CD4-positive, alpha-beta T cell (primary cell): ENCODE measurements at regions not wholly inside any gene's neighbourhood (a gene's known extent, or its start where the extent isn't known, plus 50 kb on each side); places are given as distances from the start of the nearest gene placed in this dataset.

ENCODE experiments used
- ATAC-seq: fragments of 200-7000 bp; cut with Tn5 transposase; one replicate; pipeline ENCODE4 v1.10.0; 2022; ENCODE audit warnings: mild to moderate bottlenecking; ENCODE audit not compliant: poor library complexity
- CTCF ChIA-PET: fragments of 350-600 bp; sonication (Branson Sonifier 250); formaldehyde crosslinking; loops from one replicate; lab custom pipeline; 2021; ENCODE audit warnings: antibody characterized with exemption, inconsistent platforms; lab: Charles Lee
- POLR2A ChIA-PET: fragments of 350-600 bp; sonication (Branson Sonifier 250); formaldehyde crosslinking; loops from one replicate; lab custom pipeline; 2021; ENCODE audit warnings: antibody characterized with exemption, inconsistent platforms; lab: Charles Lee
- DNase-seq, 14 experiments: peaks; one replicate each; pipeline ENCODE4 v3.0.0-alpha.2; 2013 to 2020; ENCODE audit warnings: mixed read lengths in 2 of 14
- H3K27ac ChIP-seq, 2 donors: one replicate each; pipeline versions ENCODE4 v1.5.1 to v1.7.0; 2013; ENCODE audit warnings: low read length in 2 of 2, low read depth in 1 of 2, mild to moderate bottlenecking in 1 of 2
- H3K27me3 ChIP-seq, 2 experiments: 1 replicate in 1 of 2; 2 replicates in 1 of 2; pipeline versions ENCODE4 v1.6.1 to v1.7.0; 2013; ENCODE audit warnings: low read length in 2 of 2, control low read depth in 1 of 2, mild to moderate bottlenecking in 1 of 2, moderate library complexity in 1 of 2; ENCODE audit not compliant: insufficient read depth in 2 of 2, control insufficient read depth in 1 of 2
- H3K36me3 ChIP-seq: one replicate; pipeline ENCODE4 v1.6.1; 2013; ENCODE audit warnings: low read length, control low read depth; ENCODE audit not compliant: insufficient read depth
- H3K4me1 ChIP-seq: one replicate; pipeline ENCODE4 v1.6.1; 2013; ENCODE audit warnings: low read length, control low read depth; ENCODE audit not compliant: insufficient read depth
- H3K4me3 ChIP-seq: one replicate; pipeline ENCODE4 v1.5.1; 2013; ENCODE audit warnings: mild to moderate bottlenecking, low read length, moderate library complexity
- H3K9me3 ChIP-seq, 2 experiments: 1 replicate in 1 of 2; 2 replicates in 1 of 2; pipeline versions ENCODE4 v1.6.1 to v1.7.0; 2013; ENCODE audit warnings: low read length in 2 of 2, mild to moderate bottlenecking in 2 of 2, control low read depth in 1 of 2, moderate library complexity in 1 of 2; ENCODE audit not compliant: control insufficient read depth in 1 of 2, insufficient read depth in 1 of 2
- H3K27ac Mint-ChIP-seq: one replicate; pipeline ENCODE4 v1.8.0; 2020; ENCODE audit warnings: mixed read lengths
- H3K27me3 Mint-ChIP-seq: one replicate; pipeline ENCODE4 v1.8.0; 2021; ENCODE audit warnings: mixed read lengths
- H3K36me3 Mint-ChIP-seq: one replicate; pipeline ENCODE4 v1.8.0; 2021; ENCODE audit warnings: low read depth, mixed read lengths
- H3K4me1 Mint-ChIP-seq: one replicate; pipeline ENCODE4 v1.8.0; 2021; ENCODE audit warnings: low read depth, mixed read lengths
- H3K4me3 Mint-ChIP-seq: one replicate; pipeline ENCODE4 v1.8.0; 2020; ENCODE audit warnings: mild to moderate bottlenecking, mixed read lengths
- H3K9me3 Mint-ChIP-seq: one replicate; pipeline ENCODE4 v1.8.0; 2020; ENCODE audit warnings: mixed read lengths
- intact Hi-C, 2 experiments: fragments of 100-400 bp; cut with DNase I in 1 of 2; cut with micrococcal nuclease in 1 of 2; formaldehyde crosslinking; loops; one replicate each; pipeline versions ENCODE4 v1.15.1 to v1.9.0; 2023 to 2025; cut with DNase I, micrococcal nuclease
- TF ChIP-seq, protein P1 (sequence below): fragments of 200-600 bp; IDR thresholded peaks from one replicate; pipeline ENCODE4 v1.8.0; 2022; ENCODE audit warnings: antibody characterized with exemption, mild to moderate bottlenecking

GRCh38 chr18:61749546-61749945 lies 143.3 kb downstream of the RNF152 start:
- Histone ChIP-seq H3K27me3 (no peaks in the 10 kb centered on the region), H3K27ac (no peak overlapping the region), H3K36me3 (no peaks in the 10 kb centered on the region), H3K9me3 (no peaks in the 10 kb centered on the region), H3K4me1 (no peaks in the 10 kb centered on the region), H3K4me3 (no peak overlapping the region)
- Mint-ChIP-seq H3K4me1 (no peaks in the 10 kb centered on the region), H3K9me3 (no peaks in the 10 kb centered on the region), H3K27me3 (peaks cover 11% of the 10 kb centered on the region), H3K4me3 (no peak overlapping the region), H3K27ac (no peak overlapping the region), H3K36me3 (no peaks in the 10 kb centered on the region)
- CTCF ChIA-PET, result no interaction called here
- no peak for DNase-seq
- intact Hi-C loops, result no loop called here
- POLR2A ChIA-PET, result no interaction called here
- ATAC-seq, result no peak
- TF ChIP-seq, protein P1, sequence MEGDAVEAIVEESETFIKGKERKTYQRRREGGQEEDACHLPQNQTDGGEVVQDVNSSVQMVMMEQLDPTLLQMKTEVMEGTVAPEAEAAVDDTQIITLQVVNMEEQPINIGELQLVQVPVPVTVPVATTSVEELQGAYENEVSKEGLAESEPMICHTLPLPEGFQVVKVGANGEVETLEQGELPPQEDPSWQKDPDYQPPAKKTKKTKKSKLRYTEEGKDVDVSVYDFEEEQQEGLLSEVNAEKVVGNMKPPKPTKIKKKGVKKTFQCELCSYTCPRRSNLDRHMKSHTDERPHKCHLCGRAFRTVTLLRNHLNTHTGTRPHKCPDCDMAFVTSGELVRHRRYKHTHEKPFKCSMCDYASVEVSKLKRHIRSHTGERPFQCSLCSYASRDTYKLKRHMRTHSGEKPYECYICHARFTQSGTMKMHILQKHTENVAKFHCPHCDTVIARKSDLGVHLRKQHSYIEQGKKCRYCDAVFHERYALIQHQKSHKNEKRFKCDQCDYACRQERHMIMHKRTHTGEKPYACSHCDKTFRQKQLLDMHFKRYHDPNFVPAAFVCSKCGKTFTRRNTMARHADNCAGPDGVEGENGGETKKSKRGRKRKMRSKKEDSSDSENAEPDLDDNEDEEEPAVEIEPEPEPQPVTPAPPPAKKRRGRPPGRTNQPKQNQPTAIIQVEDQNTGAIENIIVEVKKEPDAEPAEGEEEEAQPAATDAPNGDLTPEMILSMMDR, result no peak

GRCh38 chr18:61749031-61749430 lies 143.8 kb downstream of the RNF152 start:
- ATAC-seq (no peak), DNase-seq (no peak)
- ChIA-PET POLR2A (no interaction called here), CTCF (no interaction called here)
- no peak overlapping the region for H3K27ac Mint-ChIP-seq
- Histone ChIP-seq H3K9me3 (no peaks in the 10 kb centered on the region), H3K27ac (no peak overlapping the region), H3K4me1 (no peaks in the 10 kb centered on the region), H3K36me3 (no peaks in the 10 kb centered on the region), H3K4me3 (no peak overlapping the region), H3K27me3 (no peaks in the 10 kb centered on the region)
- no peaks in the 10 kb centered on the region for H3K9me3 Mint-ChIP-seq
- no peaks in the 10 kb centered on the region for H3K36me3 Mint-ChIP-seq
- TF ChIP-seq, protein P1, result no peak
- intact Hi-C loops, result no loop called here
- no peak overlapping the region for H3K4me3 Mint-ChIP-seq
- peaks cover 11% of the 10 kb centered on the region for H3K27me3 Mint-ChIP-seq
- no peaks in the 10 kb centered on the region for H3K4me1 Mint-ChIP-seq

DNA sequence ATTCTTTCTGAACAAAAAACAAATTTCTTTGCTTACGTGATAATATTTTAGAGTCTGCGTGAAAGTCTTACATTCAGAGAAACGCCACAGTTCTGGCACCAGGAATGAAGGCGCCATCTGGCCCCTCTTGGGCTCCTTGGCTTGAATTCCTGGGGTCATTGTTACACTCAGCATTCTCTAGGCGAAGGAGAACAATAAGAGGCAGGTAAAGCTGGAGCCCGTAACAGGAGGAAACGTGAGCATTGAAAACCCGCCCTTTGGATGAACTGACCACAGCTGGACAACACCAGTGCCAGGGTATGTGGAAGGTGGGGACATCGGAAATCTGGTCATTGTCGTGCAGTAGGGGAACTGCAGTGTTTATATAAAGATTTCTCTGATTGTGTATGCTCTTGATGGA lies 144.8 kb downstream of the RNF152 start:
- no peaks in the 10 kb centered on the region for H3K36me3 Mint-ChIP-seq
- no peak for DNase-seq
- no peaks in the 10 kb centered on the region for H3K9me3 Mint-ChIP-seq
- Histone ChIP-seq H3K9me3 (no peaks in the 10 kb centered on the region), H3K27ac (no peak overlapping the region), H3K36me3 (no peaks in the 10 kb centered on the region), H3K4me3 (no peak overlapping the region), H3K27me3 (no peaks in the 10 kb centered on the region), H3K4me1 (no peaks in the 10 kb centered on the region)
- POLR2A ChIA-PET, result no interaction called here
- no peak overlapping the region for H3K4me3 Mint-ChIP-seq
- intact Hi-C loops, result no loop called here
- CTCF ChIA-PET, result no interaction called here
- H3K27ac Mint-ChIP-seq, result no peak overlapping the region
- H3K27me3 Mint-ChIP-seq, result peaks cover 11% of the 10 kb centered on the region
- TF ChIP-seq, protein P1, result no peak
- no peaks in the 10 kb centered on the region for H3K4me1 Mint-ChIP-seq
- ATAC-seq, result no peak
